ENCODE measurements at regions not wholly inside any gene's neighbourhood (a gene's known extent, or its start where the extent isn't known, plus 50 kb on each side); places are given as distances from the start of the nearest gene placed in this dataset.

DNA sequence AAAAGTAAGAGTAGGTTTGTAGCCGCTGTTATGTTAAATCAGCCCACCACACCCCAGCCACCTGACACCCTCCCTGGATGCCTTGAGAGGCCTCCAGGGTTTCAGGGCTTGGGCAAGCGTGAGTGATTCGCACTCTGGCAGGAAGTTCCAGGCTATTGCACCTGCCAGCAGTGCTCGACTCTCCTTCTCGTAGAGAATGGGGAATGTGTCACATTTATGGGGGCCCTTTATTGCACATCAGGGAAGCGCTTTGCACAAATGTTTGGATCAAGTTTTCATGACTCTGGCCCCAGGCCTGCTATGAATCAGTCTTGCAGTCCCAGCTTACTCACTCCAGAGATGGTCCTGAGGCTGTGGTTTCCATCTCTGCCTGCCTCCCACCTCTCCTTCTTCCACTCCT is 66.1 kb upstream of the ADRA1B start:
- TF ChIP-seq, protein P1, sequence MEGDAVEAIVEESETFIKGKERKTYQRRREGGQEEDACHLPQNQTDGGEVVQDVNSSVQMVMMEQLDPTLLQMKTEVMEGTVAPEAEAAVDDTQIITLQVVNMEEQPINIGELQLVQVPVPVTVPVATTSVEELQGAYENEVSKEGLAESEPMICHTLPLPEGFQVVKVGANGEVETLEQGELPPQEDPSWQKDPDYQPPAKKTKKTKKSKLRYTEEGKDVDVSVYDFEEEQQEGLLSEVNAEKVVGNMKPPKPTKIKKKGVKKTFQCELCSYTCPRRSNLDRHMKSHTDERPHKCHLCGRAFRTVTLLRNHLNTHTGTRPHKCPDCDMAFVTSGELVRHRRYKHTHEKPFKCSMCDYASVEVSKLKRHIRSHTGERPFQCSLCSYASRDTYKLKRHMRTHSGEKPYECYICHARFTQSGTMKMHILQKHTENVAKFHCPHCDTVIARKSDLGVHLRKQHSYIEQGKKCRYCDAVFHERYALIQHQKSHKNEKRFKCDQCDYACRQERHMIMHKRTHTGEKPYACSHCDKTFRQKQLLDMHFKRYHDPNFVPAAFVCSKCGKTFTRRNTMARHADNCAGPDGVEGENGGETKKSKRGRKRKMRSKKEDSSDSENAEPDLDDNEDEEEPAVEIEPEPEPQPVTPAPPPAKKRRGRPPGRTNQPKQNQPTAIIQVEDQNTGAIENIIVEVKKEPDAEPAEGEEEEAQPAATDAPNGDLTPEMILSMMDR (IDR thresholded peaks at IDR 0.05; ENCODE audit: low read depth, low read length), result no peak
- H3K4me3 ChIP-seq (ENCODE audit: low read depth, low read length), result no peak overlapping the region

DNA sequence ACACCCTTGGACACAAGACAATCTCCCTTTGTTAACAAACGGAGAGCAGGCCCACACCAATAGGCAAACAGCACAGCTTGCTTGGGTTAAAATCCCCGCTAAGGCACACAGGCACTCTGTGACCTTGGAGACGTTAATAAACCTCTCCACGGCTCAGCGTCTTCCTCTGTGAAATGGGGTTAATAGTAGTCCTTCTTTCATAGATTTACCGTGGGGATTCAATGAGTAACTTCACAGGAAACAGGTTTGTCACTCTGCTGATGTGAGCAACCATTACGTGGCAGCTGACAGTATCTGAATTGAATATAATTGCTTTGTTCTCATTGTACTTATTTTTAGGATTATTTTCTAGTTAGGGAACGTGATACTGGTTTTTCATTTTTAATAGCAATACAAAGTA is 65.2 kb upstream of the ADRA1B start:
- no peak overlapping the region for H3K4me3 ChIP-seq (ENCODE audit: low read depth, low read length)
- TF ChIP-seq, protein P1 (IDR thresholded peaks at IDR 0.05; ENCODE audit: low read depth, low read length), result no peak

DNA sequence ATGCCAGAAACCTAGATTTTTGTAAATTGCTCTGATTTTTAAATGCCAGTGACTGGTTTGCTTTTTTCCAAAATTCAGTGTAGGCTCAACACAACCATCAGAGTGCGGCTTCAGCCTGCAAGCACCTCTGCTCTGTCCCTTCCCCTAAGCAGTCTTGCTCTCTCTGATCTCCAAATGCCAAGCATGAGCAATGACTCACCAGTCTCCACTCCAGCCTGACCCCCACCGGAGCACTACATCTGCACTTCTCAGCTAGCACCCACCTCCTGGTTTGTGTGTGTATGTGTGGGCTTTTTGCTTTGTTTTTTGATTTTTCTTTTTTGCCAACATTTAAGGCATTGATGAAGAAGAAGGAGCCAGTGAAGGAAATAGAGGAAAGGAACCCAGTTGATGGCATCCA is 61.4 kb upstream of the ADRA1B start:
- no peak overlapping the region for H3K4me3 ChIP-seq (ENCODE audit: low read depth, low read length)
- TF ChIP-seq, protein P1 (IDR thresholded peaks at IDR 0.05; ENCODE audit: low read depth, low read length), result no peak

GRCh38 chr5:159855476-159856191 is 60.6 kb upstream of the ADRA1B start:
- no peak overlapping the region for H3K4me3 ChIP-seq (ENCODE audit: low read depth, low read length)
- TF ChIP-seq, protein P1 (IDR thresholded peaks at IDR 0.05; ENCODE audit: low read depth, low read length), result no peak

DNA sequence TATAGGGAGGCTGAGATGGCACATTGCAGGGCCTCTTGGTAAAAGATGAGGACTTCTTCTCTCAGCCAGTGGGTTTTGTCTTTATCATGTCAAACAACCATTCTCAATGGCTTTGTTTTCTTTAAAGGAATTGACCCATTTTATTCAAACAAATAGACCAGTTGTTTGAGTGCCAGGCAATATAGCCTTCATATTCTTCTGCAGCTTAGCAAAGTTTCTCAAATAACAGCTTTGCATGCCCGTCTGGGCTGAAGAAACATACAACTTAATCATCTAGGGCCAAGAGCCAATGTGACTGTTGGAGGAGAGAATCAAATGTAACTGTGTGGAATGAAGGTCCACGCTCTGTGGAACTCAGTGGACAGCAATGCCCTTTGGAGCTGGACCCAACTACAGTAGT is 57.4 kb upstream of the ADRA1B start:
- TF ChIP-seq, protein P1 (IDR thresholded peaks at IDR 0.05; ENCODE audit: low read depth, low read length), result no peak
- H3K4me3 ChIP-seq (ENCODE audit: low read depth, low read length), result no peak overlapping the region

- TF ChIP-seq, protein P1 (IDR thresholded peaks at IDR 0.05; ENCODE audit: low read depth, low read length), result no peak
- H3K4me3 ChIP-seq (ENCODE audit: low read depth, low read length), result no peak overlapping the region
These were observed 55.2 kb upstream of the ADRA1B start for GRCh38 chr5:159861086-159861485.

GRCh38 chr5:159864885-159865691 is 51.2 kb upstream of the ADRA1B start:
- H3K4me3 ChIP-seq (ENCODE audit: low read depth, low read length), result no peak overlapping the region
- TF ChIP-seq, protein P1 (IDR thresholded peaks at IDR 0.05; ENCODE audit: low read depth, low read length), result no peak
